Upper lobe of left lung (tissue), 4 donors: ENCODE measurements at regions not wholly inside any gene's neighbourhood (a gene's known extent, or its start where the extent isn't known, plus 50 kb on each side); places are given as distances from the start of the nearest gene placed in this dataset.

ENCODE experiments used
- POLR2A ChIP-seq, 4 donors: fragments of 450-650 bp; IDR thresholded peaks; one replicate each; pipeline ENCODE4 v1.5.1; 2016 to 2017; ENCODE audit warnings: antibody characterized with exemption in 4 of 4, mild to moderate bottlenecking in 2 of 4
- TF ChIP-seq, protein P1 (sequence below), 6 experiments: fragments of 450-650 bp in 4 of 6; fragments of 200-600 bp in 2 of 6; sonication (generic) in 2 of 6; IDR thresholded peaks; one replicate each; pipeline ENCODE4 v1.5.1; 2016 to 2019; ENCODE audit warnings: antibody characterized with exemption in 6 of 6

DNA sequence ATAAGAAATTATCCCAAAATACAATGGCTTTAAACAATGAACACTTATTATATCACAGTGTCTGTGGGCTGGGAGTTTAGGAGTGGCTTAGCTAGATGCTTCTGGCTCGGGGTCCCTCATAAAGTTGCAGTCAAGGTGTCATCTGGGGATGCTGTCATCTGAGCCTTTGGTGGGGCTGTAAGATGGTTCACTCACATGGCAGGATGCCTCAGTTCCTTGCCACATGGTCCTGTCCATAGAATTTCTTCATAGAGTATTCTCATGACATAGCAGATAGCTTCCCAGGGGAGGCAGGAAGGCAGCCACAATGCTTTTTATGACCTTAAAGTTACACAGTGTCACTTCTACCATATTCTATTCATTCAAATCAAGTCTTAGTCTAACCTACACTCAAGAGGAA, 51.2 kb upstream of the HMHB1 start:
- TF ChIP-seq, protein P1, sequence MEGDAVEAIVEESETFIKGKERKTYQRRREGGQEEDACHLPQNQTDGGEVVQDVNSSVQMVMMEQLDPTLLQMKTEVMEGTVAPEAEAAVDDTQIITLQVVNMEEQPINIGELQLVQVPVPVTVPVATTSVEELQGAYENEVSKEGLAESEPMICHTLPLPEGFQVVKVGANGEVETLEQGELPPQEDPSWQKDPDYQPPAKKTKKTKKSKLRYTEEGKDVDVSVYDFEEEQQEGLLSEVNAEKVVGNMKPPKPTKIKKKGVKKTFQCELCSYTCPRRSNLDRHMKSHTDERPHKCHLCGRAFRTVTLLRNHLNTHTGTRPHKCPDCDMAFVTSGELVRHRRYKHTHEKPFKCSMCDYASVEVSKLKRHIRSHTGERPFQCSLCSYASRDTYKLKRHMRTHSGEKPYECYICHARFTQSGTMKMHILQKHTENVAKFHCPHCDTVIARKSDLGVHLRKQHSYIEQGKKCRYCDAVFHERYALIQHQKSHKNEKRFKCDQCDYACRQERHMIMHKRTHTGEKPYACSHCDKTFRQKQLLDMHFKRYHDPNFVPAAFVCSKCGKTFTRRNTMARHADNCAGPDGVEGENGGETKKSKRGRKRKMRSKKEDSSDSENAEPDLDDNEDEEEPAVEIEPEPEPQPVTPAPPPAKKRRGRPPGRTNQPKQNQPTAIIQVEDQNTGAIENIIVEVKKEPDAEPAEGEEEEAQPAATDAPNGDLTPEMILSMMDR (IDR thresholded peaks at IDR 0.05): no peak
- no peak for TF ChIP-seq POLR2A (IDR thresholded peaks at IDR 0.05)
